ENCODE measurements at regions not wholly inside any gene's neighbourhood (a gene's known extent, or its start where the extent isn't known, plus 50 kb on each side); places are given as distances from the start of the nearest gene placed in this dataset.
"Not testable (repeated sequence)": the region's sequence is repeated elsewhere in the genome, so short reads cannot be mapped to it uniquely, and the experiment has no call there.

GRCh38 chr4:173635395-173635794 lies 105.4 kb upstream of the HAND2 start:
- no peaks in the 10 kb centered on the region for H3K27me3 ChIP-seq (ENCODE audit: control insufficient read depth, insufficient read depth, low read length)
- no peak overlapping the region for H3K27ac ChIP-seq (ENCODE audit: low read length)
- peaks cover 17% of the 10 kb centered on the region for H3K9me3 ChIP-seq (replicated peaks; ENCODE audit: control insufficient read depth, low read depth, low read length)
- no peaks in the 10 kb centered on the region for H3K4me1 ChIP-seq (ENCODE audit: control insufficient read depth, insufficient read depth, low read length)
- no peak overlapping the region for H3K4me3 ChIP-seq (ENCODE audit: low read length)
- no peaks in the 10 kb centered on the region for H3K36me3 ChIP-seq (ENCODE audit: control insufficient read depth, insufficient read depth, low read length)
- DNase-seq, result no peak

DNA sequence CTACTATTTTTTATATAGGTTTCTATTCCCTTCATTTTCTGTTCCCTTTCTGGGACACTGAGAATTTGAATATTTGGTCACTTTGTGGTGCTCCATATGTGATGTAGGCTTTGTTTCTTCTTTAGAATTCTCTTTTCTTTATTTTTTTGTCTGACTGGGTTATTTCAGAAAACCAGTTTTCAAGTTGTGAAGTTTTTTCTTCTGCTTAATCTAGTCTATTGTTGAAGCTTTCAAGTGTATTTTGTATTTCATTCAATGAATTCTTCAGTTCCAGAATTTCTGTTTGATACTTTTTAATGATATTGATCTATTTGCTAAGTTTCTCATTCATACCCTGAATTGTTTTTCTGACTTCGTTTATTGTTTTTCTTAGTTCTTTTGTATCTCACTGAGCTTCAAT lies 96.2 kb upstream of the HAND2 start:
- Histone ChIP-seq H3K36me3 (ENCODE audit: control insufficient read depth, insufficient read depth, low read length) (no peaks in the 10 kb centered on the region), H3K27ac (ENCODE audit: low read length) (no peak overlapping the region), H3K4me3 (ENCODE audit: low read length) (no peak overlapping the region), H3K27me3 (ENCODE audit: control insufficient read depth, insufficient read depth, low read length) (no peaks in the 10 kb centered on the region), H3K4me1 (ENCODE audit: control insufficient read depth, insufficient read depth, low read length) (no peaks in the 10 kb centered on the region), H3K9me3 (replicated peaks; ENCODE audit: control insufficient read depth, low read depth, low read length) (peaks cover 17% of the 10 kb centered on the region)
- WGBS (ENCODE audit: insufficient coverage), result no CpG with 5 or more reads among the region's 1 CpG
- no peak for DNase-seq

DNA sequence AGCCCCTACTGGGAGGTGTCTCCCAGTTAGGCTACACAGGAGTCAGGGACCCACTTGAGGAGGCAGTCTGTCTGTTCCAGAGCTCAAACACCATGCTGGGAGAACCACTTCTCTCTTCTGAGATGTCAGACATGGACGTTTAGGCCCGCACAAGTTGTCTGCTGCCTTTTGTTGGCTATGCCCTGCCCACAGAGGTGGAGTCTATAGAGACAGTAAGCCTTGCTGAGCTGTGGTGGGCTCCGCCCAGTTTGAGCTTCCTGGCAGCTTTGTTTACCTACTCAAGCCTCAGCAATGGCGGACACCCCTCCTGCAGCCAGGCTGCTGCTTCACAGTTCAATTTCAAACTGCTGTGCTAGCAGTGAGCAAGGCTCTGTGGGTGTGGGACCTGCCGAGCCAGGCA lies 88.6 kb upstream of the HAND2 start:
- H3K27ac ChIP-seq (ENCODE audit: low read length), result not testable (repeated sequence)

DNA sequence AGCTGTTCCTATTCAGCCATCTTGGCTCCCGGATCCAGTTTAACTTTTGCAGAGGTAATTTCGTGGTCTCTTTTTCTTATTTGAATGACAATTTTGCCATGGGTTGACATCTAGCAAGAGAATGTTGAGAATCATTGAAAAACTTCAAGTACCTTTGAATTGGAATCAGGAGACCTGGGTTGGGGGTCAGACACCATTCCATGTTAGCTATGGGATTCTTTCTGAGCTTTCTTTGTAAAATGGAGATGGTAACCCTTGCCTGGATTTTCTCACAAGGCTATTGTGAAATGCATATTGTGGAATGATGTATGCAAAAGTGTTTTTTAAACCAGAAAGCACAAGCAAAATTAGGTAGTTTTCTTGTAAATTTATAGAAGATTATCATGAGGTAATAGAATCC lies 79.1 kb upstream of the HAND2 start:
- H3K4me3 ChIP-seq (ENCODE audit: low read length), result no peak overlapping the region
- H3K9me3 ChIP-seq (replicated peaks; ENCODE audit: control insufficient read depth, low read depth, low read length), result no peaks in the 10 kb centered on the region
- no peaks in the 10 kb centered on the region for H3K36me3 ChIP-seq (ENCODE audit: control insufficient read depth, insufficient read depth, low read length)
- WGBS (ENCODE audit: insufficient coverage), result 100% methylated on average over 1 of the region's 2 CpGs
- no peaks in the 10 kb centered on the region for H3K4me1 ChIP-seq (ENCODE audit: control insufficient read depth, insufficient read depth, low read length)
- H3K27me3 ChIP-seq (ENCODE audit: control insufficient read depth, insufficient read depth, low read length), result no peaks in the 10 kb centered on the region
- H3K27ac ChIP-seq (ENCODE audit: low read length), result no peak overlapping the region
- DNase-seq, result no peak

More for the DNA sequence above, 88.6 kb upstream of the HAND2 start:
- not testable (repeated sequence) for H3K27me3 ChIP-seq (ENCODE audit: control insufficient read depth, insufficient read depth, low read length); H3K4me1 ChIP-seq (ENCODE audit: control insufficient read depth, insufficient read depth, low read length); H3K36me3 ChIP-seq (ENCODE audit: control insufficient read depth, insufficient read depth, low read length); H3K4me3 ChIP-seq (ENCODE audit: low read length); DNase-seq; H3K9me3 ChIP-seq (replicated peaks; ENCODE audit: control insufficient read depth, low read depth, low read length)
- WGBS (ENCODE audit: insufficient coverage), result 76% methylated on average over 5 of the region's 5 CpGs

DNA sequence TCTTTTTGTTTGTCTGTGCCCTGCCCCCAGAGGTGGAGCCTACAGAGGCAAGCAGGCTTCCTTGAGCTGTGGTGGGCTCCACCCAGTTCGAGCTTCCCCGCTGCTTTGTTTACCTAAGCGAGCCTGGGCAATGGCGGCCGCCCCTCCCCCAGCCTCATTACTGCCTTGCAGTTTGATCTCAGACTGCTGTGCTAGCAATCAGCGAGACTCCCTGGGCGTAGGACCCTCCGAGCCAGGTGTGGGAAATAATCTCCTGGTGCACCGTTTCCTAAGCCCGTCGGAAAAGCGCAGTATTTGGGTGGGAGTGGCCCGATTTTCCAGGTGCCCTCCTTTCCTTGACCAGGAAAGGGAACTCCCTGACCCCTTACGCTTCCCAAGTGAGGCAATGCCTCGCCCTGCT lies 78.6 kb upstream of the HAND2 start:
- not testable (repeated sequence) for H3K4me3 ChIP-seq (ENCODE audit: low read length); H3K27me3 ChIP-seq (ENCODE audit: control insufficient read depth, insufficient read depth, low read length); H3K36me3 ChIP-seq (ENCODE audit: control insufficient read depth, insufficient read depth, low read length); DNase-seq; H3K9me3 ChIP-seq (replicated peaks; ENCODE audit: control insufficient read depth, low read depth, low read length); H3K27ac ChIP-seq (ENCODE audit: low read length); H3K4me1 ChIP-seq (ENCODE audit: control insufficient read depth, insufficient read depth, low read length)
- 52% methylated on average over 7 of the region's 15 CpGs for WGBS (ENCODE audit: insufficient coverage)

DNA sequence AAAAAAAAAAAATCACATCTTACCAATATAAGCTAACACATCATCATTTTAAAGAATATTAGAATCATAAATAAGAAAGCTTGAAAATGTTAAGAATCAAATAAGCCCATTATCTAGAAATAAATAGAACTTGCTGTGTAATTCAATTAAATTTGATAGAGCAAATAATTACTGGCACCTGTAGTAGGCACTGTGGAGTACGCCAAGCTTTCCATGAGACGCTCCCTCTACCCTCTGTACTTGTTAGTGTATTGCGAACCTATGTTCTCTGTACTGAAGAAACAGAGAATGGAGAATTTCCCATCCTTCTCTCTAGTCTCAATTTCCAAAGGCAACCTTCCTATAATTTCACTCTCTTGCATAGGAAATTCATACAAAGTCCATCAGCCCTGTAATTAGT lies 61.7 kb upstream of the HAND2 start:
- DNase-seq, result no peak
- no peaks in the 10 kb centered on the region for H3K4me1 ChIP-seq (ENCODE audit: control insufficient read depth, insufficient read depth, low read length)
- no peaks in the 10 kb centered on the region for H3K9me3 ChIP-seq (replicated peaks; ENCODE audit: control insufficient read depth, low read depth, low read length)
- no peak overlapping the region for H3K4me3 ChIP-seq (ENCODE audit: low read length)
- H3K27me3 ChIP-seq (ENCODE audit: control insufficient read depth, insufficient read depth, low read length), result no peaks in the 10 kb centered on the region
- H3K27ac ChIP-seq (ENCODE audit: low read length), result no peak overlapping the region
- no peaks in the 10 kb centered on the region for H3K36me3 ChIP-seq (ENCODE audit: control insufficient read depth, insufficient read depth, low read length)
- WGBS (ENCODE audit: insufficient coverage), result no CpG with 5 or more reads among the region's 3 CpGs

GRCh38 chr4:173590697-173591096 lies 60.7 kb upstream of the HAND2 start:
- no peaks in the 10 kb centered on the region for H3K9me3 ChIP-seq (replicated peaks; ENCODE audit: control insufficient read depth, low read depth, low read length)
- no peak for DNase-seq
- WGBS (ENCODE audit: insufficient coverage), result 86% methylated on average over 1 of the region's 4 CpGs
- no peaks in the 10 kb centered on the region for H3K4me1 ChIP-seq (ENCODE audit: control insufficient read depth, insufficient read depth, low read length)
- no peaks in the 10 kb centered on the region for H3K36me3 ChIP-seq (ENCODE audit: control insufficient read depth, insufficient read depth, low read length)
- H3K27me3 ChIP-seq (ENCODE audit: control insufficient read depth, insufficient read depth, low read length), result no peaks in the 10 kb centered on the region
- no peak overlapping the region for H3K27ac ChIP-seq (ENCODE audit: low read length)
- H3K4me3 ChIP-seq (ENCODE audit: low read length), result no peak overlapping the region

GRCh38 chr4:173585876-173586572 lies 56.0 kb upstream of the HAND2 start:
- Histone ChIP-seq H3K27me3 (ENCODE audit: control insufficient read depth, insufficient read depth, low read length) (no peaks in the 10 kb centered on the region), H3K9me3 (replicated peaks; ENCODE audit: control insufficient read depth, low read depth, low read length) (no peaks in the 10 kb centered on the region), H3K27ac (ENCODE audit: low read length) (no peak overlapping the region), H3K36me3 (ENCODE audit: control insufficient read depth, insufficient read depth, low read length) (no peaks in the 10 kb centered on the region), H3K4me1 (ENCODE audit: control insufficient read depth, insufficient read depth, low read length) (no peaks in the 10 kb centered on the region), H3K4me3 (ENCODE audit: low read length) (no peak overlapping the region)
- 64% methylated on average over 4 of the region's 9 CpGs for WGBS (ENCODE audit: insufficient coverage)
- DNase-seq, result no peak

DNA sequence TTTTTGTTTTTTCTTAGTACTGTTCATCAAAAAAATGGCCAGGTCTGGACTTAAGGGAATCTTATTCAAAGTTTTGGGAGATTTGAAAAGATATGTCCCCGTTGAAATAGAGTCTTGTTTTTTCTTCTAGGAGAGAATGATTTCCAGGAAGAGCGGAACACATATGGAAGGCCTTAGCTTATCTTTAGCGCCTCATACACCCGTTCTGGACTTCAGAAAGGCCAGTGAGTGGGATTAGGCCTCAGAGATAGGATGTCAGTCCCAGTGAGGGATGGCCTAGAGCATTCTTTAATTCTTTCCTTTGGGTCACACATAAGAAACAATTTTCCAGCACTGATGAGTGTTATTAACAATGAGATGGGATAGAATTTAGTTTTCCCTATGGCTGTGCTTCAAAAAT lies 54.5 kb upstream of the HAND2 start:
- Histone ChIP-seq H3K4me1 (ENCODE audit: control insufficient read depth, insufficient read depth, low read length) (no peaks in the 10 kb centered on the region), H3K27ac (ENCODE audit: low read length) (no peak overlapping the region), H3K36me3 (ENCODE audit: control insufficient read depth, insufficient read depth, low read length) (no peaks in the 10 kb centered on the region), H3K4me3 (ENCODE audit: low read length) (no peak overlapping the region), H3K9me3 (replicated peaks; ENCODE audit: control insufficient read depth, low read depth, low read length) (no peaks in the 10 kb centered on the region), H3K27me3 (ENCODE audit: control insufficient read depth, insufficient read depth, low read length) (no peaks in the 10 kb centered on the region)
- no peak for DNase-seq
- WGBS (ENCODE audit: insufficient coverage), result 64% methylated on average over 2 of the region's 4 CpGs

Measured in muscle of leg (tissue), 3 donors.